ENCODE measurements at regions not wholly inside any gene's neighbourhood (a gene's known extent, or its start where the extent isn't known, plus 50 kb on each side); places are given as distances from the start of the nearest gene placed in this dataset.

DNA sequence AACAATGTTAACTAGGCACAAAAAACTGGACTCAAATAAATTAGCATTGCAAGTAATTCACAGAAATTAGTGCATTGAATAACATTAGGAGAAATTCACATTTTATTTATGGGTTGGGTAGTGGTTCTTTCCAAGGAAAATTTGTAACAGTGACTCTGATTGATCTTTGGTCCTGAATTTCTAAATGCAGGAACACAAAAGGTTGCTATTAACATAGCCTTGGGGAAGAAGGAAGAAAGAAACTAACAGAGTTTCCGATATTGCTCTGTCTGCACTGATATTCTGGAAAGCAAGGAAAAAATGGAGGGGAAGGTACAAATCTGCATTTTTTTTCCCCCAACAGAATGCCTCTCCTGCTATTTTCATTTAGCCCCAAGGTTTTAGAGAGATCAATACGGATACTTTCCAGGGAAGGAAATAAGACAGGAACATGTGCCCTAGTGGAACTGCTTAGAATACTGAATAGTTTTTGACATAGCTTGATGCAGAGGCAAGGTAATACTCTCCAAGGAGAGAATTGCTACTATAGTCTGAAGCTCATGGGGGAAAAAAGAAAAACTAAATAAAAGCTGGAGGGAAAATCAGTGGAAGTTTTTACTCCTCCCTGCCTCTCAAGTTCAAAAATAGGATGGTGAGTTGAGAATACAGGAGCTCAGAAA, 490.1 kb downstream of the RAPGEF2 start:
- TF ChIP-seq POLR2A (IDR thresholded peaks at IDR 0.05), result no peak
- no peak for TF ChIP-seq POLR2AphosphoS5 (IDR thresholded peaks at IDR 0.05)
- TF ChIP-seq CTCF (IDR thresholded peaks at IDR 0.05), result no peak
